HG02943 (cell line): ENCODE measurements at regions not wholly inside any gene's neighbourhood (a gene's known extent, or its start where the extent isn't known, plus 50 kb on each side); places are given as distances from the start of the nearest gene placed in this dataset.

Experiments
- ATAC-seq: cut with Tn5 transposase; IDR thresholded peaks from one replicate; pipeline ENCODE4 v1.9.1; 2021; ENCODE audit warnings: mild to moderate bottlenecking, low read depth, moderate library complexity; ENCODE audit not compliant: unreplicated experiment

GRCh38 chr10:128875030-128875744, 591.9 kb upstream of the MGMT start:
- ATAC-seq: no peak

DNA sequence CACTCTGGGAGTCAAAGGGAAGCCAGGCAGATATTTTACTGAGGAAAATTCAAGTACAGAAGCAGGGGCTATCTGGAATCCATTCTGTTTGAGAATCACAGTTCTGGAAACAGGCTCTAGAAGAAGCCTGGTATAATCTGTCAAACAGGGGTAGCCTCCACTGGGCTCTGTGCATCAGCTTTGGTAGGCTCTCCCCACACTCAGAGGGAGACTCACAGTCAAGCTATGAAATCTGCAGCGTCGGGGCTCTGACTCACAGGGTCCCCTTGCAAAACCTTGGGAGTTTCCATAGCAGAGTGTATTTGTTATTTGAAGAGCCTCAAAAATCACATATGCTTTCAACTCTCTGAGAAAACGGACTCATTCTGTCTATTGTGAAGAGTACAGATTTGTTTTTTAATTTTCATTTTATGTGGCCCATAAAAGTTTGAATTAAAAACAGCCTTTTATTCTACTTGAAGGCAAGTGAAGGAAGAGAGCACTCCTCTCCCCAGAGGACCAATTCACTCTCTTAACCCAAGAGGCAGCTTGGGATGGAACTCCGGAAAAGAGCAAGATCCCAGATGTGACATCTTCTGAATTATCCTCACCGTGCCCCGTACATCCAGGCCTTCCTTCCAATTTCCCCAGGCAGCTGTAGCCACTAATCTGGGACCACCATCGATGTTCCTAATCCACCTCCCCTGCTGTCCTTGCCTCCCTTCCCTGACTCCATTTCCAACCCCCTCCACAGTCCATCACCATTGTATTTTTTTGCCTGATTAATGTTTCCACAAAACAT, 590.9 kb upstream of the MGMT start:
- no peak for ATAC-seq

GRCh38 chr10:128877141-128877540, 589.9 kb upstream of the MGMT start:
- no peak for ATAC-seq

GRCh38 chr10:128877936-128878335, 589.1 kb upstream of the MGMT start:
- no peak for ATAC-seq

DNA sequence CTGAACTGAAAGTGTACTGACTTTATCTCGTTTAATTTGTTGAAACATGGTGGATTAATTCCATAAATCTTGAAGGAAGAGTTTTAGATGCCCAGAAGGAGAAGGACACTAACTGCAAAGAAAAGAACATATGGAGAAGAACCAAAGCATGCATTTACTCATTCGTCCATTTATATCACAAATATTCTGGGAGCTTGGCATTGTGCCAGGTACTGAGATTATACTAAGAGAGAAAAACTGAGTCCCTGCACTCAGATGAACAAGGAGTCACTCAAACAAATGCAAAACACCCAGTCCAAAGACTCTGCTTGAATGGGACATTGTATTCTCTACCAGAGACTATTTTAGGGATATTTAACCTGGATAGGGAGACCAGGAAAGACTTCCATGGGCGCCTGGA, 588.0 kb upstream of the MGMT start:
- no peak for ATAC-seq

GRCh38 chr10:128879441-128880140, 587.5 kb upstream of the MGMT start:
- no peak for ATAC-seq

DNA sequence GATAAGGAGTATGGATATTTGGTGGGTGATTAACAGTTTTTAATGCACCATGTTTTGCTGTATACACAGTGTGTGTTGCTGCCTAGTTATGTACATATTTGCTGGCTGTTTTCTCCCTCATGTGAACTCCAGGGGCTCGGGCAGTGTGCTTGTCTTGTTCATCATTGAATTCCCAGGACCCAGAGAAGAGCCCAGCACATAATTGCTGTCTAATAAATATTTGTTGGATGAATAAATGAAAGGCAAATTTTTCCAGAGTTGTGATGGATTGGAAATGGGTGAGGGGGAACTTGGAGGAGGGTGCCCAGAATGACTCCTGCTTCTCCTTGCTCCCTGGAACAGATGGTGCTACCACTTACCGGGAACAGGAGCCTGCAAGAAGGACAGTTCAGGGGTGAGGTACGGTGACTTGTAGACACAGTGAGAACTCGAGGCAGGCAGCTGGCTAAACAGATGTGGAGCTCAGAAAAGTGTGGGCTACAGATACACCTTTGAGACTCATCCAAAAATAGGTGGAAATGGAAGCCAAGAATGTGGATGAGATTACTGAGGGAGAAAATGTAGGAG, 586.8 kb upstream of the MGMT start:
- ATAC-seq: no peak

DNA sequence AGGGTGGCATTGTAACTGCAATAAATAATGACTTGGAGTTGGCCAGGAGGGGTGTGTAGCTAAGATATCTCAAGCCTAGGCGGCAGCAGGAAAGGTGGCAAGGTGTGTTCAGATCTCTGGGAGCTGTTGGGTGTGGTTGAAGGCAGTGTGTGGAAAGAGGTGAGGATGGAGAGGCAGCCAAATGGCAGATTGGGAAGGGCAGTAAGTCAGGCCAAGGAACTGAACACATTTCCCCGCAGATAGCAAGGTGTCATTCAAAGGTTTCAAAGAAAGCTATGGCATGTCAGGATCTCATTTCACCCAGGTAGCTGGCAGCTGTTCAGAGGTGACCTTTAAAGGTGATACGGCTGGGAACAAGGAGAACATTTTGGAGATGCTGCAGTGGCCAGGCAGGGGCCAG, 586.0 kb upstream of the MGMT start:
- no peak for ATAC-seq

GRCh38 chr10:128883231-128884032, 583.6 kb upstream of the MGMT start:
- no peak for ATAC-seq

DNA sequence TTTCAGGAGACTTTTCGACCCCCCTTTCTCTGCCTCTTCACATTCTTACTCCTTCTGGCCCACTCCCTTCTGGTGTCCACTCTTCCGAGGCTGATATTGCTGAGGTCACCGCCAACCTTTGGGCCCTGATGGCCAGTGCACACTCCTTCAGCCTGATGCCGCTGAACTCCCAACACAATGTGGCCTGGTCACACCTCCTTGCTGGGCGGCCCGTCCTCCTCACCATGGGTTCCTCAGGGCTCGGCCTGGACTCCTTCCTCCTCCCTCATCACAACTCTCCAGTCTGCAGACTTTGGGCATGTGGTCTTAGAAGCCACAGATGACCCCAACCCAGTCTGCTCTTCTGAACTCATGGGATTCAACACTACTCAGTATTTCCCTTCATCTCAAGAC, 583.0 kb upstream of the MGMT start:
- no peak for ATAC-seq

DNA sequence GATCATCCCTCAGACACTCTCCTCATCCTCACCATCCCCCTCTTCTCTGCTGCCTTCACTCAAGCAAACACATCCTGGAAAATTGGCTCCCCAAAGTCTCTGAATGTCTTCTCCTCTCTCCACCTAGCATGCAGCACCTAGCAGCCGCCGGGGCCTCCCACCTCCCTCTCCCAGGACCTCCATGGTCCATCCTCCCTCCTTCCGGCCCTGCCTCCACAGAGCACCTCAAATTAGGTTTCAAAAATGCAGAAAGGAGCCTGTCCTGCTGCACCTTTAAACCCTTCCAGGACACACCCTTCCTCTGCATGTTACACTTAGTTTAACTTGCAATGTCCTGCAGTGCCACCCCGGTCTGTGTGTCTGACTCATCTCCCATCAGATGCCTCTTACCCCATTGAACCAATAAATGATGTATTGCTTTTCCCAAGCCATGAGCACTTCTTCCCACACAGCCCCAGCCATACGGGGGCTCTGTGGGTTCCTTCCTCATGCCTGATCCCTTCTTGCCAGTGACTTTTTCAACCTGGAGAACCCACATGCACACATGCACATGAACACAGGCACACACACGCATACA, 582.5 kb upstream of the MGMT start:
- ATAC-seq: no peak

DNA sequence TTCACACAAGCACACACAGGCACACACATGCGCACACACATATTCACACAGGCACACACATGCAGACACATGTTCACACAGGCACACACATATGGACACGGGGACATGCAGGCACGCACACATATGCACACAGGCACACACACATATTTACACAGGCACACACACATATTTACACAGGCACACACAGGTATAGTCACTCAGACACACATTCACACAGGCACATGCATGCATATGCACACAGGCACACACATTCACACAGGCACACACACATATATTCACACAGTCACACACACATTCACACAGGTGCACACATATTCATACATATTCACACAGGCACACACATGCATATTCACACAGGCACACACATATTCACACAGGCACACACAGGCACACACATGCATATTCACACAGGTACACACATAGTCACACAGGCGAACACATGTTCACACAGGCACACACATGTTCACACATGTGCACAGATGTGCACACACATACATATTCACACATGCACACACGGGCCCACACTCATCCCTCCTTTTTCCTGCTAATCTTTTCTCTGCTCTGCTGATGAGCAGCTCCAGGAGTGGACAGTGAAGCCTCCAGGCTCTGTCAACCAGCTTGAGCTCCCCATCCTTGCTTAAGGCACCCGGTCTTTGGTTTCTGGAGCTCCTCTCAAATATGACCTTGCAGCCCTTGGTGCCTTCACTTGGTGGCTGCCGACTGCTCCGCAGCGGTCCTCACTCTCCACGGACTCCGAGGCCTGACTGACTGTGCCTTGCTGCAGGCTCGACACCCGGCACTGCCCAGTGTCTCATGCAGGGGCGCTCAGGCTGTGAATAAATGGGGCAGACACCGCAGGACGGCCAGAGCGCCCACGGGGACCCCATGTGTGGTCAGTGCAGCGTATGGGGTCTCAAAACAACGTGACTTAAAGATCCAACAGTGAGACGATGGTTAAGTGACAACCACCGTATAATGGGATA, 581.2 kb upstream of the MGMT start:
- no peak for ATAC-seq

DNA sequence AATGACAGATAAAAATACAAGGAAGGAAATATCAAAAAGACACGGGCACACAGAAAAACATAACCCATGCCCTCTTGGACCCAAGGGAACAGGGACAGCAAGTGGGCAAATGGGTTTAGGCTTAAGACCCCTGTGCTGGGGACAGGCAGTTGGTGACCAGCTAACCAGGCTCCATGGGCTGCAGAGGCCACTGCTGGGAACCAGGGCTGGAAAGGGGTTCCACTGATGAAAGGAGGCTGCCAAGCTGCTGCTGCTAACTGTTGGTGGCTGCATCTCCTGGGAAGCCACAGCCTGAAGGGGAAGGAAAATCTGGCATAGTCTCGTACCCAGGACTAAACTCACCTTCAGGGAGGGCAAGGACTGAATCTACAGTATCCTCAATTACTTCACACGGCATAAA, 579.2 kb upstream of the MGMT start:
- no peak for ATAC-seq

- no peak for ATAC-seq
Observed at GRCh38 chr10:128892005-128892404, 575.0 kb upstream of the MGMT start.

DNA sequence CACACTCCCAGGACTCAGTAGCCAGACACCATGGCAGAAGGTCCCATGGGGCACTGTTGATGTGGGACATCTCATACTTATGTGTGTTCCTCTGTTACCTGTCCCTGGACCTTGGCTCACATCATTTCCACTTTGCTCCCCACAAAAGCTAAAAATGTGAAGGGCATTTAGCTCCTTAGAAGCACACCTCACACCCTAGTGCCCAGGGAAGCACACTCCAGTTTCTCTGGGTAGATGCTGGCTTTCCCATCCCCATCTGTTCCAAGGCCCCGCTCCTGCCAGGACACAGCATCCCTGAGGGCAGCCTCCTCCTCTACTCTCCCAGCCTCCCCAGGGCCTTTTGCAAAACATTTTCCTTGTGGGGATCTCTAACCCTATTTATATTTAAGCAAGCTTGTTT, 572.4 kb upstream of the MGMT start:
- no peak for ATAC-seq

GRCh38 chr10:128895473-128895872, 571.6 kb upstream of the MGMT start:
- no peak for ATAC-seq

- no peak for ATAC-seq
Observed at GRCh38 chr10:128896116-128896795, 570.8 kb upstream of the MGMT start.

- no peak for ATAC-seq
Observed at GRCh38 chr10:128896963-128897362, 570.1 kb upstream of the MGMT start.
